ENCODE measurements at regions not wholly inside any gene's neighbourhood (a gene's known extent, or its start where the extent isn't known, plus 50 kb on each side); places are given as distances from the start of the nearest gene placed in this dataset.

DNA sequence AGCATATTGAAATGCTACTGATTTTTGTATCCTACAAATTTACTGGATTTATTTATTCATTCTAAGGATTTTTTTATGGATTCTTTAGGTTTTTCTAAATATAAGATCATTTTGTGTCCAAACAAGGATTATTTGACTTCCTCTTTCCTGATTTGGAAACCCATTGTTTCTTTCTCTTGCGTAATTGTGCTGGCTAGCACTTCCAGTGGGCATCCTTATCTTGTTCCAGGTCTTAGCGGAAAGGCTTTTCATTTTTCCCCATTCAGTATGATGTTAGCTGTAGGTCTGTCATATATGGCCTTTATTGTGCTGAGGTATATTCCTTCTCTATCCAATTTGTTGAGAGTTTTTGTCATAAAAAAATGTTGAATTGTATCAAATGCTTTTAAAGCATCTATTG, 57.2 kb upstream of the RHOJ start:
- no peak for TF ChIP-seq POLR2A (IDR thresholded peaks at IDR 0.05)
- TF ChIP-seq, protein P1, sequence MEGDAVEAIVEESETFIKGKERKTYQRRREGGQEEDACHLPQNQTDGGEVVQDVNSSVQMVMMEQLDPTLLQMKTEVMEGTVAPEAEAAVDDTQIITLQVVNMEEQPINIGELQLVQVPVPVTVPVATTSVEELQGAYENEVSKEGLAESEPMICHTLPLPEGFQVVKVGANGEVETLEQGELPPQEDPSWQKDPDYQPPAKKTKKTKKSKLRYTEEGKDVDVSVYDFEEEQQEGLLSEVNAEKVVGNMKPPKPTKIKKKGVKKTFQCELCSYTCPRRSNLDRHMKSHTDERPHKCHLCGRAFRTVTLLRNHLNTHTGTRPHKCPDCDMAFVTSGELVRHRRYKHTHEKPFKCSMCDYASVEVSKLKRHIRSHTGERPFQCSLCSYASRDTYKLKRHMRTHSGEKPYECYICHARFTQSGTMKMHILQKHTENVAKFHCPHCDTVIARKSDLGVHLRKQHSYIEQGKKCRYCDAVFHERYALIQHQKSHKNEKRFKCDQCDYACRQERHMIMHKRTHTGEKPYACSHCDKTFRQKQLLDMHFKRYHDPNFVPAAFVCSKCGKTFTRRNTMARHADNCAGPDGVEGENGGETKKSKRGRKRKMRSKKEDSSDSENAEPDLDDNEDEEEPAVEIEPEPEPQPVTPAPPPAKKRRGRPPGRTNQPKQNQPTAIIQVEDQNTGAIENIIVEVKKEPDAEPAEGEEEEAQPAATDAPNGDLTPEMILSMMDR (IDR thresholded peaks at IDR 0.05): no peak
